ENCODE measurements at regions not wholly inside any gene's neighbourhood (a gene's known extent, or its start where the extent isn't known, plus 50 kb on each side); places are given as distances from the start of the nearest gene placed in this dataset.

DNA sequence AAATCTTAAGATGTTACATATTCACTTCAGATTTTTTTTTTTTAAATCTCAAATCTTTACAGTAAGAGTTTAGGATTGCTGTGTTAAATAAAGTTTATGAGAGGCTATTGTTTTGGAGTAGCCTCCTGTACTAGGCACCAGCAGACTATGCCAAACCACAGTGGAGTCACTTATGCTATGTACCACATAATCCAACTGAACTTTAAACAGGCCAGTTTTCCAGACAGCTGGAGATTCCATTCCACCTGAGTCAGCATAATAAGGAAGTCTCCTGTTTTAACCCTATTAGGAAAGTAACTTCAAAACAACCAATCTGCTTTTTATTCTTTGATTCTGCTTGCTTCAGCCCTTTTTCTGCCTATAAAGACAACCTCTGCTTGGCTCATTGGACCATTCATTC is 205.2 kb downstream of the CSNK1G3 start:
- peak; percentile 84 to 87 for DNase-seq (ENCODE audit: low read depth in 2 of 2)
- Histone ChIP-seq H3K27ac (ENCODE audit: insufficient read depth, low read length) (no peak overlapping the region), H2AFZ (ENCODE audit: low read length) (no peak overlapping the region)

DNA sequence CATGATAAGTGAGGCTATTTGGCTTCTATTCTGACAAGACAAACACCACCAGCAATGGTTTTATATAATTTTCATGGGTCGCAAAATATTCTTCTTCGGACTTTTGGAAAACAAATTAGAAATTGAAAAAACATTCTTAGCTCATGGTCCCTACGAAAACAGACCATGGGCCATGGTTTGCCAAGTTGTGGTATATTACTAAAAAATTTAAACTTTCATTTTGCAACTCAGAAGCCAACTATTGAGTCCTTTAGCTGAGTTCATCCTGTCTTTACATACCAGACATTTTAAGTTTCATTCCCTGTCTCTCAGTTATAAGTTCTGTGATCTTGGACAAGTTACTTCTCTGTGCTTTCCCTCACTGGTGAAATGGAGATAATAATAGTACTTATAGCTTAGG is 198.1 kb downstream of the CSNK1G3 start:
- Histone ChIP-seq H3K4me2 (ENCODE audit: extremely low read depth, insufficient read depth, low read length) (no peak overlapping the region), H3K9me3 (ENCODE audit: control insufficient read depth, insufficient read depth, low read depth, low read length) (no peaks in the 10 kb centered on the region), H3K79me2 (ENCODE audit: control insufficient read depth, insufficient read depth, low read length) (no peaks in the 10 kb centered on the region)

More for the DNA sequence above, 205.2 kb downstream of the CSNK1G3 start:
- H3K4me2 ChIP-seq (ENCODE audit: extremely low read depth, insufficient read depth, low read length) = no peak overlapping the region
- TF ChIP-seq EZH2 (IDR thresholded peaks at IDR 0.05; ENCODE audit: low read length, missing control alignments) = no peak
- H3K4me1 ChIP-seq (ENCODE audit: control insufficient read depth, extremely low read depth, insufficient read depth, low read length) = no peaks in the 10 kb centered on the region
- H3K9me3 ChIP-seq (ENCODE audit: control insufficient read depth, insufficient read depth, low read depth, low read length) = no peaks in the 10 kb centered on the region
- H4K20me1 ChIP-seq (ENCODE audit: control insufficient read depth, extremely low read depth, insufficient read depth, low read length) = no peaks in the 10 kb centered on the region
- no peaks in the 10 kb centered on the region for H3K27me3 ChIP-seq (ENCODE audit: control insufficient read depth, insufficient read depth, low read length)
- no peak overlapping the region for H3K4me3 ChIP-seq (replicated peaks in 1 of 4; ENCODE audit: control extremely low read depth in 1 of 4, insufficient read depth in 1 of 4, low read depth in 3 of 4, low read length in 4 of 4)
- no peak overlapping the region for H3K9ac ChIP-seq (ENCODE audit: insufficient read depth, low read length)
- H3K36me3 ChIP-seq (ENCODE audit: control insufficient read depth, insufficient read depth, low read length) = no peaks in the 10 kb centered on the region
- H3K79me2 ChIP-seq (ENCODE audit: control insufficient read depth, insufficient read depth, low read length) = no peaks in the 10 kb centered on the region

DNA sequence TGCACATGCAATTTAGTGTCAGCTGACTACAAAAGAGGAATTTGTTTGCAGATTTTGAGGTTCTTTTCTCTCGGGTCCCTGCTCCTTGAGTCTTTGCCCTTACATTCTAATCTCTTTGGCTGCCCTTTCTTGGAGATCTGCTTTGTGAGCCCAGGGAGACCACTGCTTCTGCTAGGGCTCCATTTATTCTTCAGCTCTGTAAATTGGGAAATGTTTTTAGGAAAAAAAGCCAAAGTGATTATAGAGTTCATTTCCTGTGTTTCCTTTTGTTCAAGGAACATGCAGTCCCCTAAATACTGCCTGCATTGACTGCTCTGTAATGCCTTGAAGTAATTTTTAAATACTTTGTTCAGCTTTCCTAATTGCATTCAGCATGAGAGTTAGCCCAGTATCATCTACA is 197.4 kb downstream of the CSNK1G3 start:
- no peaks in the 10 kb centered on the region for H3K27me3 ChIP-seq (ENCODE audit: control insufficient read depth, insufficient read depth, low read length)
- peaks cover 9% of the 10 kb centered on the region for H3K4me1 ChIP-seq (ENCODE audit: control insufficient read depth, extremely low read depth, insufficient read depth, low read length)
- no peak overlapping the region for H3K4me2 ChIP-seq (ENCODE audit: extremely low read depth, insufficient read depth, low read length)
- no peak for TF ChIP-seq EZH2 (IDR thresholded peaks at IDR 0.05; ENCODE audit: low read length, missing control alignments)
- TF ChIP-seq, protein P1, sequence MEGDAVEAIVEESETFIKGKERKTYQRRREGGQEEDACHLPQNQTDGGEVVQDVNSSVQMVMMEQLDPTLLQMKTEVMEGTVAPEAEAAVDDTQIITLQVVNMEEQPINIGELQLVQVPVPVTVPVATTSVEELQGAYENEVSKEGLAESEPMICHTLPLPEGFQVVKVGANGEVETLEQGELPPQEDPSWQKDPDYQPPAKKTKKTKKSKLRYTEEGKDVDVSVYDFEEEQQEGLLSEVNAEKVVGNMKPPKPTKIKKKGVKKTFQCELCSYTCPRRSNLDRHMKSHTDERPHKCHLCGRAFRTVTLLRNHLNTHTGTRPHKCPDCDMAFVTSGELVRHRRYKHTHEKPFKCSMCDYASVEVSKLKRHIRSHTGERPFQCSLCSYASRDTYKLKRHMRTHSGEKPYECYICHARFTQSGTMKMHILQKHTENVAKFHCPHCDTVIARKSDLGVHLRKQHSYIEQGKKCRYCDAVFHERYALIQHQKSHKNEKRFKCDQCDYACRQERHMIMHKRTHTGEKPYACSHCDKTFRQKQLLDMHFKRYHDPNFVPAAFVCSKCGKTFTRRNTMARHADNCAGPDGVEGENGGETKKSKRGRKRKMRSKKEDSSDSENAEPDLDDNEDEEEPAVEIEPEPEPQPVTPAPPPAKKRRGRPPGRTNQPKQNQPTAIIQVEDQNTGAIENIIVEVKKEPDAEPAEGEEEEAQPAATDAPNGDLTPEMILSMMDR (conservative IDR thresholded peaks at IDR 0.05 in 1 of 2, IDR thresholded peaks at IDR 0.05 in 1 of 2; ENCODE audit: low read depth in 1 of 2, low read length in 2 of 2) = no peak
- no peaks in the 10 kb centered on the region for H4K20me1 ChIP-seq (ENCODE audit: control insufficient read depth, extremely low read depth, insufficient read depth, low read length)
- H3K9me3 ChIP-seq (ENCODE audit: control insufficient read depth, insufficient read depth, low read depth, low read length) = no peaks in the 10 kb centered on the region
- no peak overlapping the region for H3K27ac ChIP-seq (ENCODE audit: insufficient read depth, low read length)
- peak overlapping the region; percentile 8 for H2AFZ ChIP-seq (ENCODE audit: low read length)
- no peaks in the 10 kb centered on the region for H3K36me3 ChIP-seq (ENCODE audit: control insufficient read depth, insufficient read depth, low read length)
- no peaks in the 10 kb centered on the region for H3K79me2 ChIP-seq (ENCODE audit: control insufficient read depth, insufficient read depth, low read length)
- no peak for DNase-seq (ENCODE audit: low read depth in 2 of 2)
- H3K9ac ChIP-seq (ENCODE audit: insufficient read depth, low read length) = no peak overlapping the region
- H3K4me3 ChIP-seq (replicated peaks in 1 of 4; ENCODE audit: control extremely low read depth in 1 of 4, insufficient read depth in 1 of 4, low read depth in 3 of 4, low read length in 4 of 4) = no peak overlapping the region

More for the DNA sequence above, 198.1 kb downstream of the CSNK1G3 start:
- no peak overlapping the region for H3K27ac ChIP-seq (ENCODE audit: insufficient read depth, low read length)
- H3K36me3 ChIP-seq (ENCODE audit: control insufficient read depth, insufficient read depth, low read length) = no peaks in the 10 kb centered on the region
- H2AFZ ChIP-seq (ENCODE audit: low read length) = no peak overlapping the region
- peaks cover 9% of the 10 kb centered on the region for H3K4me1 ChIP-seq (ENCODE audit: control insufficient read depth, extremely low read depth, insufficient read depth, low read length)
- no peak for DNase-seq (ENCODE audit: low read depth in 2 of 2)
- H3K4me3 ChIP-seq (replicated peaks in 1 of 4; ENCODE audit: control extremely low read depth in 1 of 4, insufficient read depth in 1 of 4, low read depth in 3 of 4, low read length in 4 of 4) = no peak overlapping the region
- no peaks in the 10 kb centered on the region for H3K27me3 ChIP-seq (ENCODE audit: control insufficient read depth, insufficient read depth, low read length)
- TF ChIP-seq, protein P1 (conservative IDR thresholded peaks at IDR 0.05 in 1 of 2, IDR thresholded peaks at IDR 0.05 in 1 of 2; ENCODE audit: low read depth in 1 of 2, low read length in 2 of 2) = no peak
- TF ChIP-seq EZH2 (IDR thresholded peaks at IDR 0.05; ENCODE audit: low read length, missing control alignments) = no peak
- H4K20me1 ChIP-seq (ENCODE audit: control insufficient read depth, extremely low read depth, insufficient read depth, low read length) = no peaks in the 10 kb centered on the region
- no peak overlapping the region for H3K9ac ChIP-seq (ENCODE audit: insufficient read depth, low read length)

Measured in fibroblast of lung (primary cell).